Keratinocyte (primary cell): ENCODE measurements at regions not wholly inside any gene's neighbourhood (a gene's known extent, or its start where the extent isn't known, plus 50 kb on each side); places are given as distances from the start of the nearest gene placed in this dataset.

Experiments used
- CTCF ChIP-seq, 3 experiments: IDR thresholded peaks in 1 of 3; conservative IDR thresholded peaks in 1 of 3; optimal IDR thresholded peaks in 1 of 3; 2 replicates in 2 of 3; 3 replicates in 1 of 3; pipeline versions ENCODE3 to v1.5.1; 2011; ENCODE audit warnings: low read length in 3 of 3, mild to moderate bottlenecking in 3 of 3, moderate library complexity in 2 of 3, control low read depth in 1 of 3, inconsistent platforms in 1 of 3; ENCODE audit not compliant: insufficient read depth in 2 of 3; ENCODE audit errors: extremely low read depth in 1 of 3
- EZH2 ChIP-seq: IDR thresholded peaks from one replicate; pipeline ENCODE4 v1.6.1; 2012; ENCODE audit warnings: inconsistent platforms, mild to moderate bottlenecking, low read length, moderate library complexity

DNA sequence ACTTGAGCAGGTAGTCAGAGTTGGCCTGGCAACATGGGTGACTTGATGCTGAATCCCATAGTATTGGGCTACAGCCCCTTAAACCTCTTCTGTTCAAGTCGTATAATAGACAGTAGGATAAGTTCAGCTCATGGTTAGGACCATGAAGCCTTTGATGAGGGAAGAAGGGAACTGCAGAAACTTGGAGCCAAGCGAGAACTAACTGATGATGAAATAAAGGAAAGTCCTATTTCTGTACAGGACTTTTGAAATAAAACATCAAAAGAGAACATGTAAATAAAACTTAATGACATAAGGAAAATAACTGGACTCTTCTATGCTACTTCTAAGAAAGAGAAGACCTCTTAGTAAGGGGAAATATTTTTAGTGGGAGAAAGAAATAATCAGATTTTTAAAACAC lies 51.2 kb upstream of the UGP2 start:
- TF ChIP-seq CTCF (optimal IDR thresholded peaks at IDR 0.05 in 1 of 3, IDR thresholded peaks at IDR 0.05 in 1 of 3, conservative IDR thresholded peaks at IDR 0.05 in 1 of 3; ENCODE audit: extremely low read depth in 1 of 3, insufficient read depth in 2 of 3, low read length in 3 of 3) (no peak), EZH2 (no peak)
